Keratinocyte (primary cell): ENCODE measurements at regions not wholly inside any gene's neighbourhood (a gene's known extent, or its start where the extent isn't known, plus 50 kb on each side); places are given as distances from the start of the nearest gene placed in this dataset.

Experiments used
- EZH2 ChIP-seq: IDR thresholded peaks from one replicate; pipeline ENCODE4 v1.6.1; 2012; ENCODE audit warnings: inconsistent platforms, mild to moderate bottlenecking, low read length, moderate library complexity
- TF ChIP-seq, protein P1 (sequence below), 3 experiments: IDR thresholded peaks in 1 of 3; conservative IDR thresholded peaks in 1 of 3; optimal IDR thresholded peaks in 1 of 3; 2 replicates in 2 of 3; 3 replicates in 1 of 3; pipeline versions ENCODE3 to v1.5.1; 2011; ENCODE audit warnings: low read length in 3 of 3, mild to moderate bottlenecking in 3 of 3, moderate library complexity in 2 of 3, control low read depth in 1 of 3, inconsistent platforms in 1 of 3; ENCODE audit not compliant: insufficient read depth in 2 of 3; ENCODE audit errors: extremely low read depth in 1 of 3

DNA sequence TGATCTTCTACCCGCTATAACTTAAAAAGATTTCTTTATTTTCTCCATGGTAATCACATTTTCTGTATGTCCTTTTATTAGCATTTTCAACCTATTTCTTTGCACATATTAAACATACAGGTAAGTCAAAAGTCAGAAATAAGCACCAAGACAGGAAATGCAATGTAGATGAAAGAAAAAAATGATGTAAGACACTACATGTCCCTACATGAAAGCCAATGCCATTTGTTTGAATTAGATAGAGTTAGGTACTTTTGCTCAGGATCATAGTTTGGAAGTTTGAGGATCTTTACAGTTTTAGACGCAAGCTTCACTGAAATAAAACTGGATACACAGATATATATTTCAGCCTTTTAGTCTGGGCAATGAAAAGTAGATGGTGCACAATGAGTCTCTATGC lies 453.1 kb upstream of the MEF2C start:
- TF ChIP-seq, protein P1, sequence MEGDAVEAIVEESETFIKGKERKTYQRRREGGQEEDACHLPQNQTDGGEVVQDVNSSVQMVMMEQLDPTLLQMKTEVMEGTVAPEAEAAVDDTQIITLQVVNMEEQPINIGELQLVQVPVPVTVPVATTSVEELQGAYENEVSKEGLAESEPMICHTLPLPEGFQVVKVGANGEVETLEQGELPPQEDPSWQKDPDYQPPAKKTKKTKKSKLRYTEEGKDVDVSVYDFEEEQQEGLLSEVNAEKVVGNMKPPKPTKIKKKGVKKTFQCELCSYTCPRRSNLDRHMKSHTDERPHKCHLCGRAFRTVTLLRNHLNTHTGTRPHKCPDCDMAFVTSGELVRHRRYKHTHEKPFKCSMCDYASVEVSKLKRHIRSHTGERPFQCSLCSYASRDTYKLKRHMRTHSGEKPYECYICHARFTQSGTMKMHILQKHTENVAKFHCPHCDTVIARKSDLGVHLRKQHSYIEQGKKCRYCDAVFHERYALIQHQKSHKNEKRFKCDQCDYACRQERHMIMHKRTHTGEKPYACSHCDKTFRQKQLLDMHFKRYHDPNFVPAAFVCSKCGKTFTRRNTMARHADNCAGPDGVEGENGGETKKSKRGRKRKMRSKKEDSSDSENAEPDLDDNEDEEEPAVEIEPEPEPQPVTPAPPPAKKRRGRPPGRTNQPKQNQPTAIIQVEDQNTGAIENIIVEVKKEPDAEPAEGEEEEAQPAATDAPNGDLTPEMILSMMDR (optimal IDR thresholded peaks at IDR 0.05 in 1 of 3, IDR thresholded peaks at IDR 0.05 in 1 of 3, conservative IDR thresholded peaks at IDR 0.05 in 1 of 3; ENCODE audit: extremely low read depth in 1 of 3, insufficient read depth in 2 of 3, low read length in 3 of 3) = no peak
- TF ChIP-seq EZH2 = no peak
